IMR-90 (cell line): ENCODE measurements at regions not wholly inside any gene's neighbourhood (a gene's known extent, or its start where the extent isn't known, plus 50 kb on each side); places are given as distances from the start of the nearest gene placed in this dataset.

ENCODE experiments used
- ATAC-seq: fragments of 200-7000 bp; cut with Tn5 transposase; 2 replicates; pipeline ENCODE4 v1.9.1; 2020; ENCODE audit warnings: low read depth, mild to moderate bottlenecking, moderate library complexity
- BruUV-seq: library from RNA; stranded (reverse); fragments of 400-500 nt; replicated peaks from 2 replicates; lab custom pipeline; 2021; lab: Mats Ljungman, UMichigan
- CTCF ChIA-PET: fragments of 300-600 bp; formaldehyde crosslinking; extraction: SDS; loops from one replicate; lab custom pipeline; 2021; ENCODE audit warnings: antibody characterized with exemption; lab: Yijun Ruan, JAX
- POLR2A ChIA-PET: fragments of 300-600 bp; sonication (Branson Sonifier 250); formaldehyde crosslinking; loops from one replicate; lab custom pipeline; 2022; ENCODE audit warnings: antibody characterized with exemption; ENCODE audit not compliant: unreplicated experiment; lab: Charles Lee
- DNase-seq: peaks from one replicate; pipeline ENCODE4 v3.0.0; 2013
- H2AFZ ChIP-seq: replicated peaks from 2 replicates; pipeline ENCODE3; 2013; ENCODE audit warnings: low read length, mild to moderate bottlenecking; ENCODE audit not compliant: poor library complexity
- H2AK5ac ChIP-seq: 2 replicates; pipeline ENCODE4 v1.6.1; 2013; ENCODE audit warnings: low read depth, low read length, inconsistent platforms
- H2AK9ac ChIP-seq: replicated peaks from 2 replicates; pipeline ENCODE3; 2013; ENCODE audit warnings: mild to moderate bottlenecking, low read depth, low read length, moderate library complexity; ENCODE audit not compliant: poor library complexity
- H2BK120ac ChIP-seq: 2 replicates; pipeline ENCODE4 v1.6.1; 2013; ENCODE audit warnings: low read depth, low read length, inconsistent platforms
- H2BK15ac ChIP-seq: 3 replicates; pipeline ENCODE4 v1.6.1; 2013; ENCODE audit warnings: low read depth, low read length, inconsistent platforms
- H2BK20ac ChIP-seq: 2 replicates; pipeline ENCODE4 v1.6.1; 2013; ENCODE audit warnings: low read depth, mild to moderate bottlenecking, inconsistent platforms, low read length, moderate library complexity
- H2BK5ac ChIP-seq: 2 replicates; pipeline ENCODE4 v1.6.1; 2013; ENCODE audit warnings: mild to moderate bottlenecking, low read depth, low read length, inconsistent platforms; ENCODE audit not compliant: poor library complexity, severe bottlenecking
- H3K14ac ChIP-seq: replicated peaks from 2 replicates; pipeline ENCODE4 v1.6.1; 2013; ENCODE audit warnings: low read depth, low read length, inconsistent platforms
- H3K18ac ChIP-seq: 2 replicates; pipeline ENCODE4 v1.6.1; 2013; ENCODE audit warnings: low read depth, low read length, control low read depth
- H3K23ac ChIP-seq: 2 replicates; pipeline ENCODE4 v1.6.1; 2013; ENCODE audit warnings: low read depth, low read length, inconsistent platforms
- H3K27ac ChIP-seq: 2 replicates; pipeline ENCODE4 v1.5.1; 2013; ENCODE audit warnings: mild to moderate bottlenecking, control low read depth, low read length; ENCODE audit not compliant: insufficient read depth
- H3K27me3 ChIP-seq: 2 replicates; pipeline ENCODE4 v1.6.1; 2013; ENCODE audit warnings: low read length; ENCODE audit not compliant: control insufficient read depth, insufficient read depth
- H3K36me3 ChIP-seq: 2 replicates; pipeline ENCODE4 v1.6.1; 2013; ENCODE audit warnings: low read length, mixed read lengths; ENCODE audit not compliant: control insufficient read depth, insufficient read depth
- H3K4ac ChIP-seq: 2 replicates; pipeline ENCODE4 v1.6.1; 2013; ENCODE audit warnings: low read depth, low read length, inconsistent platforms
- H3K4me1 ChIP-seq: 2 replicates; pipeline ENCODE4 v1.6.1; 2013; ENCODE audit warnings: low read length, mixed read lengths; ENCODE audit not compliant: control insufficient read depth, insufficient read depth
- H3K4me2 ChIP-seq: 2 replicates; pipeline ENCODE4 v1.6.1; 2013; ENCODE audit warnings: low read depth, mild to moderate bottlenecking, control low read depth, low read length, moderate library complexity
- H3K4me3 ChIP-seq: 2 replicates; pipeline ENCODE4 v1.5.1; 2013; ENCODE audit warnings: low read depth, mild to moderate bottlenecking, control low read depth, low read length, moderate library complexity; ENCODE audit not compliant: insufficient read depth
- H3K56ac ChIP-seq: 2 replicates; pipeline ENCODE4 v1.6.1; 2013; ENCODE audit warnings: low read length, inconsistent platforms; ENCODE audit not compliant: insufficient read depth; ENCODE audit errors: extremely low read depth
- H3K79me1 ChIP-seq, 2 experiments: 2 replicates each; pipeline ENCODE4 v1.6.1; 2013; ENCODE audit warnings: low read length in 2 of 2, inconsistent platforms in 1 of 2, low read depth in 1 of 2
- H3K9ac ChIP-seq: 2 replicates; pipeline ENCODE4 v1.6.1; 2013; ENCODE audit warnings: low read depth, low read length, control low read depth
- H3K9me1 ChIP-seq: 2 replicates; pipeline ENCODE4 v1.6.1; 2013; ENCODE audit warnings: low read length, inconsistent platforms; ENCODE audit not compliant: insufficient read depth
- H3K9me3 ChIP-seq: 2 replicates; pipeline ENCODE4 v1.6.1; 2013; ENCODE audit warnings: low read length; ENCODE audit not compliant: control insufficient read depth, insufficient read depth
- H4K20me1 ChIP-seq: 2 replicates; pipeline ENCODE4 v1.6.1; 2013; ENCODE audit warnings: low read length, inconsistent platforms; ENCODE audit not compliant: insufficient read depth
- H4K5ac ChIP-seq: 2 replicates; pipeline ENCODE4 v1.6.1; 2013; ENCODE audit warnings: mild to moderate bottlenecking, low read depth, low read length, control low read depth
- H4K8ac ChIP-seq, 2 experiments: 2 replicates each; pipeline ENCODE4 v1.6.1; 2013; ENCODE audit warnings: low read depth in 2 of 2, low read length in 2 of 2, control low read depth in 1 of 2, inconsistent platforms in 1 of 2
- H4K91ac ChIP-seq: 2 replicates; pipeline ENCODE4 v1.6.1; 2013; ENCODE audit warnings: low read depth, low read length, inconsistent platforms; ENCODE audit not compliant: insufficient read depth
- BHLHE40 ChIP-seq: fragments of 150-350 bp; IDR thresholded peaks from 2 replicates; pipeline ENCODE4 v1.6.1; 2016; ENCODE audit warnings: mild to moderate bottlenecking, low read depth, low read length
- CEBPB ChIP-seq: IDR thresholded peaks from 2 replicates; pipeline ENCODE4 v1.6.1; 2012; ENCODE audit warnings: low read depth, low read length, improper control_type of control experiment
- MAFK ChIP-seq: IDR thresholded peaks from 2 replicates; pipeline ENCODE4 v1.6.1; 2012; ENCODE audit warnings: low read depth, low read length, improper control_type of control experiment
- MAZ ChIP-seq: IDR thresholded peaks from 2 replicates; pipeline ENCODE4 v1.6.1; 2012; ENCODE audit warnings: low read depth, mild to moderate bottlenecking, low read length, improper control_type of control experiment, moderate library complexity, borderline replicate concordance
- NFE2L2 ChIP-seq: fragments of 150-350 bp; IDR thresholded peaks from 2 replicates; pipeline ENCODE4 v1.6.1; 2016; ENCODE audit warnings: low read depth, mild to moderate bottlenecking, low read length
- POLR2A ChIP-seq: IDR thresholded peaks from 2 replicates; pipeline ENCODE4 v1.6.1; 2012; ENCODE audit warnings: mild to moderate bottlenecking, low read depth, low read length
- RCOR1 ChIP-seq: IDR thresholded peaks from 2 replicates; pipeline ENCODE4 v1.6.1; 2012; ENCODE audit warnings: mild to moderate bottlenecking, low read length, improper control_type of control experiment; ENCODE audit not compliant: insufficient replicate concordance
- RFX5 ChIP-seq: IDR thresholded peaks from 2 replicates; pipeline ENCODE4 v1.8.0; 2012; ENCODE audit warnings: low read depth, mild to moderate bottlenecking, low read length, moderate library complexity
- SMC3 ChIP-seq: fragments of 150-350 bp; IDR thresholded peaks from 2 replicates; pipeline ENCODE4 v1.6.1; 2016; ENCODE audit warnings: low read depth, mild to moderate bottlenecking, antibody characterized with exemption, low read length, moderate library complexity
- WGBS, 2 experiments: methylation state at CpG; one replicate each; pipeline versions ENCODE4 v1.1.5 to v1.1.7; 2013; ENCODE audit warnings: missing lambda C conversion rate in 2 of 2; ENCODE audit not compliant: insufficient read length in 1 of 2; ENCODE audit errors: extremely low coverage in 2 of 2; 5-methylcytosine and 5-hydroxymethylcytosine counted together
- dilution Hi-C: fragments of 300-500 bp; cut with HindIII; formaldehyde crosslinking; loops from one replicate; pipeline ENCODE4 v1.14.3; 2018; ENCODE audit warnings: low sequenced_read_pairs; ENCODE audit not compliant: unreplicated experiment
- in situ Hi-C: fragments of 300-500 bp; cut with MboI; formaldehyde crosslinking; loops from 3 replicates; pipeline ENCODE4 v1.14.3; 2019; ENCODE audit warnings: low sequenced_read_pairs, inconsistent platforms, mixed read lengths
- intact Hi-C: fragments of 100-400 bp; cut with micrococcal nuclease; formaldehyde crosslinking; loops from 2 replicates; pipeline ENCODE4 v1.10.0; 2022
- TF ChIP-seq, protein P1 (sequence below): conservative IDR thresholded peaks from 2 replicates; pipeline ENCODE4 v1.5.1; 2012; ENCODE audit warnings: mild to moderate bottlenecking, low read depth, low read length, improper control_type of control experiment
- TF ChIP-seq, protein P2 (sequence below): fragments of 150-350 bp; IDR thresholded peaks from 2 replicates; pipeline ENCODE4 v1.6.1; 2016; ENCODE audit warnings: low read depth, mild to moderate bottlenecking, low read length, moderate library complexity, borderline replicate concordance

DNA sequence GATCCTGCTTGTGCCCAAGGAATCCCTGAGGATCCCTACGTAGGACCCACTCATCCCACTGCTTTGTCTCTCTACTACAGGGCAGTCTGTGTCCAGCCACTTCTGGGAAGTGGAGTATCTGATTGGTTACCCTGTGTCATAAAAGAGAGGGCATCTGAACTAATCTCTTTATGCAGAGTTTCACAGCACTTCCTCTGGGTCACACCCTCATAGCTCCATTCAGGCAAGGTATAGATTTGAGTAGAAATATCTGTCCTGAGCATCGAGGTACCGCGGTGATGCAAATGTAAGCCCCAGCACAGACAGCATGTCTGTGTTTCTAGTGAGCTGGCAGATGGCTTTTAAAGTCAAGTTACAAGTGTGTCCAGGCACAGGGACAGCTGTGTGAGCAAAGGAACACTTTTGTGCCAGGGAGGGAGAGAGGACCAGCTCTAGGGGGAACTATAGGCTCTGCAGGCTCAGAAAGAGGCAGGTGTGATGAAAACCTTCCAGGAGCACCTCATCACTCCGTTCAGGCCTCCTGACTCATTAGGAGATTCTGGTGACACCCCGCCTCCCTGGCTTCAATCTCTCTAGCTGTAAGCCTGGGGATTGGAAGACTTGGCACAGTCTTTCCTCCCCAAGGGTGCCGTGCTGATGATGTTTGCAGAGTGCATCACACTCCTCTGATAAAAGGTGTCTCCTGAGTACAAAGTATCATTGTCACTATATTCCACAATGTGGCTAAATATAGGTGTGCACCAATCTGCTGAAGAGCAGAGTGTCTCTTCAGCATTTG lies 84.3 kb upstream of the UBL3 start:
- Histone ChIP-seq H3K79me1 (no peaks in the 10 kb centered on the region), H4K20me1 (no peaks in the 10 kb centered on the region), H3K4me3 (no peak overlapping the region), H2AFZ (no peak overlapping the region), H3K27me3 (peaks cover 31% of the 10 kb centered on the region), H3K27ac (no peak overlapping the region), H4K5ac (no peak overlapping the region), H2AK9ac (no peak overlapping the region), H4K91ac (no peak overlapping the region), H2AK5ac (no peak overlapping the region), H3K9me1 (no peaks in the 10 kb centered on the region), H3K9ac (no peak overlapping the region), H2BK5ac (no peak overlapping the region), H3K4ac (no peak overlapping the region), H3K36me3 (no peaks in the 10 kb centered on the region), H4K8ac (no peak overlapping the region), H3K9me3 (peaks cover 3% of the 10 kb centered on the region; the same call in 1 of the 2 replicates), H2BK20ac (no peak overlapping the region), H3K4me2 (no peak overlapping the region), H3K14ac (no peak overlapping the region), H3K23ac (no peak overlapping the region), H3K56ac (no peak overlapping the region), H2BK15ac (no peak overlapping the region), H3K4me1 (no peaks in the 10 kb centered on the region), H2BK120ac (no peak overlapping the region), H3K18ac (no peak overlapping the region)
- in situ Hi-C loops (no loop called here), intact Hi-C loops (no loop called here), dilution Hi-C loops (no loop called here)
- ATAC-seq (no peak), DNase-seq (no peak)
- BruUV-seq, result no TSS peak
- CTCF ChIA-PET, result interaction anchor here (0.7 kb wide), 1 partner anchor 14 kb away, joined by 3 read pairs; no protein-coding TSS in a partner anchor
- POLR2A ChIA-PET, result no interaction called here
- TF ChIP-seq, protein P1, sequence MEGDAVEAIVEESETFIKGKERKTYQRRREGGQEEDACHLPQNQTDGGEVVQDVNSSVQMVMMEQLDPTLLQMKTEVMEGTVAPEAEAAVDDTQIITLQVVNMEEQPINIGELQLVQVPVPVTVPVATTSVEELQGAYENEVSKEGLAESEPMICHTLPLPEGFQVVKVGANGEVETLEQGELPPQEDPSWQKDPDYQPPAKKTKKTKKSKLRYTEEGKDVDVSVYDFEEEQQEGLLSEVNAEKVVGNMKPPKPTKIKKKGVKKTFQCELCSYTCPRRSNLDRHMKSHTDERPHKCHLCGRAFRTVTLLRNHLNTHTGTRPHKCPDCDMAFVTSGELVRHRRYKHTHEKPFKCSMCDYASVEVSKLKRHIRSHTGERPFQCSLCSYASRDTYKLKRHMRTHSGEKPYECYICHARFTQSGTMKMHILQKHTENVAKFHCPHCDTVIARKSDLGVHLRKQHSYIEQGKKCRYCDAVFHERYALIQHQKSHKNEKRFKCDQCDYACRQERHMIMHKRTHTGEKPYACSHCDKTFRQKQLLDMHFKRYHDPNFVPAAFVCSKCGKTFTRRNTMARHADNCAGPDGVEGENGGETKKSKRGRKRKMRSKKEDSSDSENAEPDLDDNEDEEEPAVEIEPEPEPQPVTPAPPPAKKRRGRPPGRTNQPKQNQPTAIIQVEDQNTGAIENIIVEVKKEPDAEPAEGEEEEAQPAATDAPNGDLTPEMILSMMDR, result no peak
- no peak for TF ChIP-seq RCOR1
- no peak for TF ChIP-seq BHLHE40
- TF ChIP-seq MAZ, result no peak
- no peak for TF ChIP-seq POLR2A
- TF ChIP-seq, protein P2, sequence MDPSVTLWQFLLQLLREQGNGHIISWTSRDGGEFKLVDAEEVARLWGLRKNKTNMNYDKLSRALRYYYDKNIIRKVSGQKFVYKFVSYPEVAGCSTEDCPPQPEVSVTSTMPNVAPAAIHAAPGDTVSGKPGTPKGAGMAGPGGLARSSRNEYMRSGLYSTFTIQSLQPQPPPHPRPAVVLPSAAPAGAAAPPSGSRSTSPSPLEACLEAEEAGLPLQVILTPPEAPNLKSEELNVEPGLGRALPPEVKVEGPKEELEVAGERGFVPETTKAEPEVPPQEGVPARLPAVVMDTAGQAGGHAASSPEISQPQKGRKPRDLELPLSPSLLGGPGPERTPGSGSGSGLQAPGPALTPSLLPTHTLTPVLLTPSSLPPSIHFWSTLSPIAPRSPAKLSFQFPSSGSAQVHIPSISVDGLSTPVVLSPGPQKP, result no peak
- no peak for TF ChIP-seq NFE2L2
- TF ChIP-seq MAFK, result no peak
- TF ChIP-seq RFX5, result no peak
- TF ChIP-seq SMC3, result no peak
- no peak for TF ChIP-seq CEBPB
- WGBS, 2 experiments, result 80% methylated on average over 3 of the region's 7 CpGs; no CpG with 5 or more reads in 1 of the 2 experiments
